GM19455 (cell line): ENCODE measurements at regions not wholly inside any gene's neighbourhood (a gene's known extent, or its start where the extent isn't known, plus 50 kb on each side); places are given as distances from the start of the nearest gene placed in this dataset.

ENCODE experiments used
- ATAC-seq: cut with Tn5 transposase; IDR thresholded peaks from one replicate; pipeline ENCODE4 v1.9.1; 2021; ENCODE audit not compliant: unreplicated experiment

- ATAC-seq, result no peak
Measured at GRCh38 chr4:122555216-122555615, 65.7 kb downstream of the IL21 start.

- no peak for ATAC-seq
Measured at GRCh38 chr4:122553432-122553831, 67.4 kb downstream of the IL21 start.

- no peak for ATAC-seq
Measured at GRCh38 chr4:122552898-122553297, 68.0 kb downstream of the IL21 start.

- no peak for ATAC-seq
Measured at GRCh38 chr4:122548886-122549630, 71.8 kb downstream of the IL21 start.

- ATAC-seq, result no peak
Measured at GRCh38 chr4:122548452-122548851, 72.4 kb downstream of the IL21 start.

- peak; percentile 91 for ATAC-seq
Measured at GRCh38 chr4:122542411-122543236, 78.2 kb downstream of the IL21 start.

- peak; percentile 27 for ATAC-seq
Measured at GRCh38 chr4:122541996-122542395, 78.9 kb downstream of the IL21 start.

GRCh38 chr4:122540838-122541237 is 80.0 kb downstream of the IL21 start:
- no peak for ATAC-seq

- no peak for ATAC-seq
Measured at GRCh38 chr4:122539861-122540465, 80.9 kb downstream of the IL21 start.

GRCh38 chr4:122537388-122538135 is 81.0 kb upstream of the IL2 start:
- no peak for ATAC-seq

GRCh38 chr4:122536001-122536400 is 79.5 kb upstream of the IL2 start:
- no peak for ATAC-seq

- ATAC-seq, result no peak
Measured at GRCh38 chr4:122534776-122535175, 78.3 kb upstream of the IL2 start.

GRCh38 chr4:122533841-122534240 is 77.3 kb upstream of the IL2 start:
- no peak for ATAC-seq

- ATAC-seq, result no peak
Measured at GRCh38 chr4:122532766-122533165, 76.2 kb upstream of the IL2 start.

- no peak for ATAC-seq
Measured at GRCh38 chr4:122531514-122531913, 75.0 kb upstream of the IL2 start.

- ATAC-seq, result no peak
Measured at GRCh38 chr4:122531038-122531437, 74.5 kb upstream of the IL2 start.

GRCh38 chr4:122528879-122529278 is 72.4 kb upstream of the IL2 start:
- ATAC-seq, result no peak

GRCh38 chr4:122525865-122526264 is 69.3 kb upstream of the IL2 start:
- ATAC-seq, result no peak

- no peak for ATAC-seq
Measured at GRCh38 chr4:122524176-122524575, 67.7 kb upstream of the IL2 start.

GRCh38 chr4:122522944-122523343 is 66.4 kb upstream of the IL2 start:
- no peak for ATAC-seq

- no peak for ATAC-seq
Measured at GRCh38 chr4:122517345-122517744, 60.8 kb upstream of the IL2 start.
